ENCODE measurements at regions not wholly inside any gene's neighbourhood (a gene's known extent, or its start where the extent isn't known, plus 50 kb on each side); places are given as distances from the start of the nearest gene placed in this dataset.

DNA sequence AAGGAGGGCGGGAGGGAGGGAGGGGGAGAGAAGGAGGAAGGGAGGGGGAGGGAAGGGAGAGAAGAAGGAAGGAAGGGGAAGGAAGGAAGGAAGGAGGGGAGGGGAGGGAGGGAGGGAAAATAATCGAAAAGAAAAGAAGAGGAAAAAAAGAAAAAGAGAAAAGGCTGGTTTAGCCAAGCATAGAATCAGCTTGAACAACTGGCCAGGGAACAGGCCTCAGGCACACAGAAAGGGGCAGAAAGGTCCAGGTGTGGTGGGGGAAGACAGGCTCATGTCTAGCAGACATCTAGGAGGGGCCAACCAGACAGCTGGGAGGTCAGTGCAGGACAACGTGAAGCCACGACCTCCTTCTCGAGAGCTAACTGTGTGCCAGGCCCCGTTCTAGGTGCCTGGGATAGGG lies 141.8 kb downstream of the HSD17B3 start:
- TF ChIP-seq POLR2A (IDR thresholded peaks at IDR 0.05; ENCODE audit: low read depth) (no peak), POLR2AphosphoS5 (IDR thresholded peaks at IDR 0.05) (no peak)

Data from esophagus muscularis mucosa (tissue), 2 donors.